ENCODE measurements at regions not wholly inside any gene's neighbourhood (a gene's known extent, or its start where the extent isn't known, plus 50 kb on each side); places are given as distances from the start of the nearest gene placed in this dataset.

- ATAC-seq (no peak), DNase-seq (no peak)
These were observed 96.6 kb upstream of the ADRA2C start for GRCh38 chr4:3669553-3669949.

- no peak for DNase-seq
These were observed 97.2 kb upstream of the ADRA2C start for GRCh38 chr4:3668825-3669552.

GRCh38 chr4:3667258-3667657 is 98.9 kb upstream of the ADRA2C start:
- ATAC-seq (no peak), DNase-seq (no peak)

More at GRCh38 chr4:3668825-3669552, 97.2 kb upstream of the ADRA2C start:
- ATAC-seq: no peak

GRCh38 chr4:3666263-3666662 is 99.9 kb upstream of the ADRA2C start:
- ATAC-seq: no peak

GRCh38 chr4:3665360-3665891 is 100.8 kb upstream of the ADRA2C start:
- ATAC-seq (no peak), DNase-seq (no peak)

More at GRCh38 chr4:3666263-3666662, 99.9 kb upstream of the ADRA2C start:
- no peak for DNase-seq

GRCh38 chr4:3663791-3664190 is 102.4 kb upstream of the ADRA2C start:
- DNase-seq: no peak
- no peak for ATAC-seq

GRCh38 chr4:3662516-3662915 is 103.7 kb upstream of the ADRA2C start:
- ATAC-seq: no peak
- no peak for DNase-seq

- ATAC-seq (no peak), DNase-seq (no peak)
These were observed 104.2 kb upstream of the ADRA2C start for GRCh38 chr4:3661989-3662388.

GRCh38 chr4:3660928-3661515 is 105.2 kb upstream of the ADRA2C start:
- ATAC-seq: no peak

GRCh38 chr4:3660086-3660927 is 105.9 kb upstream of the ADRA2C start:
- no peak for ATAC-seq
- no peak for DNase-seq

More at GRCh38 chr4:3660928-3661515, 105.2 kb upstream of the ADRA2C start:
- no peak for DNase-seq

- no peak for DNase-seq
- ATAC-seq: no peak
These were observed 107.1 kb upstream of the ADRA2C start for GRCh38 chr4:3659131-3659530.

- DNase-seq (no peak), ATAC-seq (no peak)
These were observed 107.7 kb upstream of the ADRA2C start for GRCh38 chr4:3658530-3658913.

- ATAC-seq (no peak), DNase-seq (no peak)
These were observed 108.2 kb upstream of the ADRA2C start for GRCh38 chr4:3657902-3658529.

- no peak for ATAC-seq
- DNase-seq: no peak
These were observed 109.5 kb upstream of the ADRA2C start for GRCh38 chr4:3656416-3657356.

GRCh38 chr4:3655963-3656362 is 110.2 kb upstream of the ADRA2C start:
- DNase-seq: no peak
- ATAC-seq: no peak

- no peak for DNase-seq
- ATAC-seq: no peak
These were observed 110.7 kb upstream of the ADRA2C start for GRCh38 chr4:3655485-3655884.

GRCh38 chr4:3654036-3654807 is 112.0 kb upstream of the ADRA2C start:
- DNase-seq: no peak
- no peak for ATAC-seq

GRCh38 chr4:3652586-3652985 is 113.6 kb upstream of the ADRA2C start:
- ATAC-seq: no peak
- DNase-seq: no peak

GRCh38 chr4:3651267-3651845 is 114.8 kb upstream of the ADRA2C start:
- DNase-seq (no peak), ATAC-seq (no peak)

- ATAC-seq: no peak
These were observed 116.7 kb upstream of the ADRA2C start for GRCh38 chr4:3649491-3649890.

More at GRCh38 chr4:3649491-3649890, 116.7 kb upstream of the ADRA2C start:
- no peak for DNase-seq

Data from stimulated activated naive CD8-positive, alpha-beta T cell treated with anti-CD3 and anti-CD28 coated beads, Interleukin-15, Interleukin-2, amounts not matched to agents 100 U/mL and 50 U/mL, for 24 hours (primary cell).